ENCODE measurements at regions not wholly inside any gene's neighbourhood (a gene's known extent, or its start where the extent isn't known, plus 50 kb on each side); places are given as distances from the start of the nearest gene placed in this dataset.

GRCh38 chr21:20459838-20460237 lies 538.4 kb upstream of the NCAM2 start:
- intact Hi-C loops (cut with micrococcal nuclease): no loop called here
- no peaks in the 10 kb centered on the region for H4K20me1 ChIP-seq (ENCODE audit: insufficient read depth)
- H3K79me2 ChIP-seq (ENCODE audit: insufficient read depth, low read length): no peaks in the 10 kb centered on the region
- H3K27me3 ChIP-seq (ENCODE audit: insufficient read depth, low read length): no peaks in the 10 kb centered on the region
- H3K36me3 ChIP-seq (ENCODE audit: control insufficient read depth in 1 of 2, insufficient read depth in 2 of 2, low read length in 2 of 2): no peaks in the 10 kb centered on the region
- no peak for ATAC-seq
- no peak overlapping the region for H3K4me3 ChIP-seq (replicated peaks in 1 of 2; ENCODE audit: low read depth in 1 of 2, low read length in 2 of 2)
- TF ChIP-seq ZNF274 (IDR thresholded peaks at IDR 0.05; ENCODE audit: low read depth, low read length): no peak
- no peak for TF ChIP-seq POLR2A (IDR thresholded peaks at IDR 0.05; ENCODE audit: borderline replicate concordance, extremely low read depth, insufficient read depth, insufficient read length)
- TF ChIP-seq EZH2 (IDR thresholded peaks at IDR 0.05): no peak
- TF ChIP-seq ZFX (IDR thresholded peaks at IDR 0.05): no peak
- TF ChIP-seq POLR2AphosphoS5 (IDR thresholded peaks at IDR 0.05; ENCODE audit: low read depth, low read length): no peak
- no peak for TF ChIP-seq ATF3 (IDR thresholded peaks at IDR 0.05)
- no peak for TF ChIP-seq JUND (IDR thresholded peaks at IDR 0.05)
- no peak for TF ChIP-seq TCF7L2 (IDR thresholded peaks at IDR 0.05; ENCODE audit: borderline replicate concordance, extremely low read depth, insufficient read depth, insufficient read length)
- TF ChIP-seq EGR1 (IDR thresholded peaks at IDR 0.05; ENCODE audit: low read depth): no peak
- TF ChIP-seq FOSL1 (IDR thresholded peaks at IDR 0.05; ENCODE audit: low read depth): no peak
- no peak for TF ChIP-seq RAD21 (IDR thresholded peaks at IDR 0.05; ENCODE audit: low read depth)
- no peak for TF ChIP-seq ELF1 (IDR thresholded peaks at IDR 0.05; ENCODE audit: borderline replicate concordance, low read depth)
- no peak for TF ChIP-seq CEBPB (IDR thresholded peaks at IDR 0.05; ENCODE audit: low read depth)
- no peak for TF ChIP-seq EZH2phosphoT487 (IDR thresholded peaks at IDR 0.05; ENCODE audit: borderline replicate concordance)
- TF ChIP-seq REST (IDR thresholded peaks at IDR 0.05; ENCODE audit: low read depth): no peak
- H3K4me2 ChIP-seq (ENCODE audit: low read length): no peak overlapping the region
- H3K9me2 ChIP-seq (ENCODE audit: insufficient read depth): no peaks in the 10 kb centered on the region
- BruUV-seq (replicated peaks): no TSS peak
- DNase-seq (ENCODE audit: low read depth, low spot score): no peak
- H3K4me1 ChIP-seq (ENCODE audit: control insufficient read depth in 1 of 2, insufficient read depth in 2 of 2, low read length in 2 of 2): no peaks in the 10 kb centered on the region
- POLR2A ChIA-PET: no interaction called here
- H2AFZ ChIP-seq (ENCODE audit: low read depth, low read length, poor library complexity, severe bottlenecking): no peak overlapping the region
- RAD21 ChIA-PET (ENCODE audit: low non-redundant PET in 1 of 2, low total read pairs in 2 of 2, uncharacterized antibody in 2 of 2, unreplicated experiment in 2 of 2): no interaction called here
- H3K27ac ChIP-seq (ENCODE audit: low read depth, low read length): no peak overlapping the region
- H3K9me3 ChIP-seq (ENCODE audit: control insufficient read depth in 1 of 2, insufficient read depth in 1 of 2, low read depth in 1 of 2, low read length in 2 of 2): peaks cover 6 to 18% of the 10 kb centered on the region in 2 experiments; a peak in 3 of 4 replicates
- CTCF ChIA-PET: no interaction called here
- H3K9ac ChIP-seq (ENCODE audit: low read length): no peak overlapping the region

Measured in HCT116 (cell line).